GM21390 (cell line): ENCODE measurements at regions not wholly inside any gene's neighbourhood (a gene's known extent, or its start where the extent isn't known, plus 50 kb on each side); places are given as distances from the start of the nearest gene placed in this dataset.

Source experiments
- ATAC-seq: cut with Tn5 transposase; IDR thresholded peaks from one replicate; pipeline ENCODE4 v1.9.1; 2021; ENCODE audit not compliant: unreplicated experiment

DNA sequence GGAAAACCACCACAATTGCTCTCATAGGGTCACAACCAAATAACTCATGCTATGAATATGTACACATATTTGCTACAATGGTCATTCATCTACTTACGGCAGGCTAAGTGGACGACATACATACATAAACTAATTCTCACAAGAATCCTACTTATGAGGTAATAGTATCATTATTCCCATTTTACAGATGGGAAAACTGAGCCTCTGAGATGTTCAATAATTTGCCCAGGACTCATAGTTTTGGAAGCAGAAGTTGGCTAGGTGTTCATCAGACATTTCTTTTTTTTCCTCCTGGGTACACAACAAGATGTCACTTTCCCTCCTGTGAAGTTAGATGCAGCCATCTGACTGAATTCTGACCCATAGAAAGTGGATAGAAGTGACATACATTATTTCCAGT, 89.0 kb upstream of the PKDCC start:
- ATAC-seq = no peak

DNA sequence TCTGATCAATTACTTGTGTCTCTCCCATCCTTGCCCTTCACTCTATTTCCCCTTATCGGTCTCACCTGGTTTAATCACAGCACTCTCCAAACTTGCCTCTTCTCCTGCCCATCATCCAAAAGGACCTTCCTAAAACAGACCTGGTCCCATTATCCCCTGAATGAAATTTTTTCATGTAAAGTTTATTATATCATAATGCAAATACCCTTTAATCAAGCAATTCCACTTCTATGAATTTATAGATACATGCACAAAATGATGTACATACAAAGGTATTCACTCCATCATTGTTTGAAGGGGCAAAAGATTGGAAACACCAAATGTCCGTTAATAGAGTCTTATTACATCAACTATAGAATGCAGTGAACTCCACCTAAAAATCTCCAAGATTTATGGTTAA, 88.1 kb upstream of the PKDCC start:
- no peak for ATAC-seq

GRCh38 chr2:41962922-41963622, 84.7 kb upstream of the PKDCC start:
- ATAC-seq = no peak

GRCh38 chr2:41963661-41964525, 83.9 kb upstream of the PKDCC start:
- no peak for ATAC-seq

DNA sequence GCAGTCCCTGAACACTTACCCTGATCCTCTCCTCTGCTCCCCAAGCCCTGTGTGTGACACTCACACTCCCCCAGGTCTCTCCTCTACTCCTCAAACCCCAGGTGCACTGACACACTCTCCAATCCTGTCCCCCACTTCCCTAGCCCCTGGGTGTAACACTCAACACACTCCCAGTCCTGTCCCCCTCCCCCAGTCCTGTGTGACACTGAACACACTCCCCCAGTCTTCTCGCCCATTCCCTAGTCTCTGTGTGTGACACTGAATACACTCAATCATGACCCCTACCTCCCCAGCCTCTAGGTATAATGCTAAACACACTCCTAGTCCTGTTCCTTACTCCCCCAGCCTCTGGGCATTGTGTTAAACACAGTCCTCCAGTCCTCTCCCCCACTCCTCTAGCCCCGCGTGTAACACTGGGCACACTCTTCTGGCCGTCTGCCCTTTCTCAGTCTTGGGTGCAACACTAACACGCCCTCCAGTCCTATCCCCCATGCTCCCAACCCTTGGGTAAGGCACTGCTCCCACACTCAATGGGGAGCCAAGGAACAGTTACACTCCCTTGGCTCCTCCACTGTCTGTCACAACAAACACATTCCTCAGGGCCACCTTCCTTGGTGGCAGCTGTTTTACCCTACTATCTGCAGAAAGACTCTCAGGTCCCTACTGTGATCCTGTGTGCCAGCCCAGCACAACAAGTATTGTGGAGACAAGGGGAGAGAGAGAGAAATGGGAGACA, 82.5 kb upstream of the PKDCC start:
- no peak for ATAC-seq

DNA sequence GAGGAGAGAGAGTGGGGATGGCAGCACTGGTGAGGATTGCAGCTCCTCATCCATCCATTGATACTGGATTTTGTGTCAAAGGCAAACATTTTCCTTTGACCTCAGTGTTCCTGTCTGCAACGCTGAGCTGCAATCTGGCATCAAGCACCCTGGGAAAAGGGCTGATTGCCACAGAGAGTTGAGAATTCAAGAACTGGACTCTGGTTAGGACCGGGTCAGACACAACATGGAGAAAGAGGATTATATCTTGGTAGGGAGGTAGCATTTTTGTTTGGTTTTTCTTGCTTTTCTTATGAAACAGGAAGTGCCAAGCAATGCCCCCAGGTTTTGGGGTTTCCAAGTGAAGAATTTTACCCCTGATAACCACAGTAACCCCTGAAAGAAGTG, 81.9 kb upstream of the PKDCC start:
- ATAC-seq = no peak

DNA sequence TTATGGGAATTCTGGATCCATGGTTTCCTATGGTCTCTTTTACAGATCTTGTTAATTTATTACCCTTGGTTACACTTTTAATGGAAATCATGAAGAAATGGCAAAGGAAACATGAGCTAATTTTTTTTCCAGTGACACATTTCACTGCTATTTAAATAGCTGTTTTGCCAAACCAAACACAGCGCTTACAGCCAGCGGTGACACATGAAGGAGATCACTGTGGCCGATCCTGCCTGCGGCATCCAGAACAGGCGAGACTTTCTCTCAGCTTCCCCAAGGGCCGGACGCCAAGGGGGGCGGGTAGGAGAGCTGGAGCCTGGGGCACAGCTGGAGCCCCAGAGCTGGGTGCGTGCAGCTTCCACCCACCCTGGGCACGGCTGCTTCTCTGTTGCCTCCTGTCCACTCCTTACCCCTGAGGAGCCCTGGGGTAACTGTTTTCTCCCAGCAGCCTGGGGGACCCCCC, 81.4 kb upstream of the PKDCC start:
- no peak for ATAC-seq

DNA sequence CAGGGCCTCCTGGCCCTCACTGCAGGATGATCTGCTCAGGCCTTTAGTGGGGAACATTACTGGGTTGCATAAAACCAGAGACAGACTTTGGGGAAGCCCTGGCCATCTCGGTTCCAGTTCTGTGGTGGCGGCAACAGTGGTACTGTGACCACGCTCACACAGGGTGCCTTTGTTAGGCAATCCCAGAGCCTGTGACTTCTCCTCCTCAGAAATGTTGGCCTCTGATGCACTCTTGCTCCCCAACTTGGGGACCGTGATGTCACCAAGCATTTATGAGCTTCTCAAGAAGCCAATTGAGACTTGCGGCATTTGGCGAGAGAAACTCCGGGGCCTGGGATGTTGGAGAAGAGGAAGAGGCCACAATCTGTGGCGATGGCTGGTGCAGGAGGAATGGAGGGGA, 80.9 kb upstream of the PKDCC start:
- ATAC-seq = no peak

GRCh38 chr2:41967476-41968181, 80.2 kb upstream of the PKDCC start:
- no peak for ATAC-seq

GRCh38 chr2:41968182-41968578, 79.6 kb upstream of the PKDCC start:
- no peak for ATAC-seq

- no peak for ATAC-seq
Measured at GRCh38 chr2:41970988-41971660, 76.7 kb upstream of the PKDCC start.

DNA sequence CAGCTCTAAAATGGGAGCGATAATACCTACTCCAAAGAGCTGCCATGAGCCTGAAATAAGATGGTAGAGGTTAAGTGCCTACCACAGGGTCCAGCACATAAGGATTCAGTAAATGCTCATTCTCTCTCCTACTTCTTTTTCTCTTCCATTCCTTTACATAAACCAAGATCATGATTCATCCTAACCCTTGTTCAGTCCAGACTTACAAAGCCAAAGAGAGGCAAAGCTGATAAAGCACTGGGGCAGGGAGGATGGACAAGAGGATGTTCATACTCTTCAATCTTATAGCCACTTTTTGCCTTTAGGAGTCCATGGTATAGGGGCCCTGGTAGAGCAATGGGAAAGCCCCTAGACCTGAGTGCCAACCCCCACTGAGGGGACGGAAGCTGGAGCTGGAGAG, 75.6 kb upstream of the PKDCC start:
- no peak for ATAC-seq

DNA sequence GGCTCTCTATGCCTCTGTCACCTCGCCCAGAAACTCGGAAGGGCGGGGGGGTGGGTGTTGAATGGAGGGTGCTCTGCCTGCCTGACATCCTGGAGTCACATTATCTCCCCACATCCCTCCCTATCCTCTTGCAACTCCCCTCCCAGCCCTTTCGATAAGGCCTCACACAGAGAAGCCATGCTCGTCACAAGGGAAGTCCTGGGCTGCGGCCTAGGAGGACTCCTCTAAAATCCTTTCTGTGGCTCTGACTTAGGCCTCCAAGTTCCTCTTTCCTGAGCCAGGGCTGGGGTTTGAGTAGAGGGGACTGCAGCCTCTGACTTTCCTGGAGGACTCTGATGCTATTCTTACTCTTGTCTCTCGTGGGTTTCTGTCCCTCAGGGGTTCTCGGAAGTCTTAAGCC, 75.0 kb upstream of the PKDCC start:
- ATAC-seq = no peak

DNA sequence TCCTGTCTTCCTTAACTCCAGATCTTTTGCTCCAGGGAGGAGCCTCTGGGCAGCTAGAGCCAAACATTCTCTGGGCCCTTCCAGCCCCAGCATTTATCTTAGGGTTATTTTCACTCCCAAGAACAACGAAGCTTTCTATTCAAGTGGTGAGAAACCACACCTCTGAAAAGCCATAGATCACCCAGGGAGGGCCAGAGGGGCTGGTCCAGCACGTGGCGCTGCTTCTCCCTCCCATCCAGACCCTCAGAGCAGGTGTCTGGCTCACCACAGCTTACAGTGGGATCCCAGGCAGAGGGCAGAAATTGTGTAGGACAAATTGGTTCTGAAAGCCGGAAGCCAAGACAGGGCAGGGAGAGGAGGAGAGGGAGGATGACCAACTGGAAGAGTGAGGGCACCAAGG, 74.0 kb upstream of the PKDCC start:
- no peak for ATAC-seq

- ATAC-seq = no peak
Measured at GRCh38 chr2:41981417-41981816, 66.4 kb upstream of the PKDCC start.

GRCh38 chr2:41985573-41986095, 62.2 kb upstream of the PKDCC start:
- no peak for ATAC-seq

- ATAC-seq = no peak
Measured at GRCh38 chr2:41989501-41990180, 58.2 kb upstream of the PKDCC start.

GRCh38 chr2:41990245-41990644, 57.6 kb upstream of the PKDCC start:
- ATAC-seq = no peak

DNA sequence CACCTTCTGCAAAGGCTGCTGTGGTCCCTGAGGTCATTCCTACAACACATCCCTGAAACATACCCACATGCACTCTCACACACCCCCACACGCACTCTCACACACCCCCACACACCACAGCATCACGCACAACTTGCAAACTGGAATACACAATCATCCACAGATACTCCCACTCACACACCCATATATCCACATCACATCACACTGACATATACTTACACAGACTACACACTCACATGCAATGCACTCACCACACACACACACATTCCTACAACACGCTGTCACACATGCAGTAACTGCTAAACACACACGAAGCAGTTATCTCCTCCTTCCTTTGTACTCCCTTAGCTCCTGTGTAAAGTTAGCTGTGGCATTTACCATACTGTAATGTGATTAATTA, 57.1 kb upstream of the PKDCC start:
- no peak for ATAC-seq
